ENCODE measurements at regions not wholly inside any gene's neighbourhood (a gene's known extent, or its start where the extent isn't known, plus 50 kb on each side); places are given as distances from the start of the nearest gene placed in this dataset.
"Not testable (repeated sequence)": the region's sequence is repeated elsewhere in the genome, so short reads cannot be mapped to it uniquely, and the experiment has no call there.

DNA sequence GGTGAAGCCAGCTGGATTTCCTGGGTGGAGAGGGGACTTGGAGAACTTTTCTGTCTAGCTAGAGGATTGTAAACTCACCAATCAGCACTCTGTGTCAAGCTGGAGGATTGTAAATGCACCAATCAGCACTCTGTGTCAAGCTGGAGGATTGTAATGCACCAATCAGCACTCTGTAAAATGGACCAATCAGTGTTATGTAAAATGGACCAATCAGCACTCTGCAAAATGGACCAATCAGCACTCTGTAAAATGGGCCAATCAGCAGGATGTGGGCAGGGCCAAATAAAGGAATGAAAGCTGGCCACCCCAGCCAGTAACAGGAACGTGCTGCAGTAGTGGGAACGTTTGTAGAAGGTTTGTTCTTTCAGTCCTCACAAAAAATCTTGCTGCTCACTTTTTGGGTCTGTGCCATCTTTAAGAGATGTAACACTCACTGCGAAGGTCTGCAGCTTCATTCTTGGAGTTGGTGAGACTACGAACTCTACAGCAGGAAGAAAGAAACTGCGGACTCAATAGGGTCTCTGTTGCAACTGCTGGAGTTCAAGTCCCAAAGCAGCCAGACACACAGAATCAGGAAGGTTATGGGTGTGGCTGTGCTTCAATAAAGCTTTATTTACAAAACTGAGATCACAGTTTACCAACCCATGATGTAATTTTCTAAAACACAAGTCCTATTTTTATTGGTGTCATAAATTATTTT is 145.7 kb upstream of the ERCC6L2 start:
- no peak for DNase-seq

DNA sequence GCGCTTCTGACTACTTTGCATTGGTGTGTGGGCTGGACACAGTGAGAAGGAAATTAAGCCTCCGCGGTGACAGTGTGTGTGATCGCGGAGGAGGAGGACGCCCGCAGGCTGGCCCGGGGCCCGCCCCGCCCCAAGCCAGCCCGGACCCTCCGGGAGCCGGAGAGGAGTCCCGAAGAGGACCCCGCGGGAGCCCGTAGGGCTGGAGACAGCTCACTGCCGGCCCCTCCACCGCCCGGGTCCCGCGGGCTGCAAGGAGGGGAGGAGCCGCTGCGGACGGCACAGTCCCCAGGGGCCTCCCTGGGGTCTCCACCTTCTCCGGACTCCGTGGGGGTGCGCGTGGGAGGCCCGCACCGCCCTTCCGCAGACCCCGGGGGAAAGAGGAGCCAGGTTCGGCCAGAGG is 146.4 kb upstream of the ERCC6L2 start:
- no peak for DNase-seq

DNA sequence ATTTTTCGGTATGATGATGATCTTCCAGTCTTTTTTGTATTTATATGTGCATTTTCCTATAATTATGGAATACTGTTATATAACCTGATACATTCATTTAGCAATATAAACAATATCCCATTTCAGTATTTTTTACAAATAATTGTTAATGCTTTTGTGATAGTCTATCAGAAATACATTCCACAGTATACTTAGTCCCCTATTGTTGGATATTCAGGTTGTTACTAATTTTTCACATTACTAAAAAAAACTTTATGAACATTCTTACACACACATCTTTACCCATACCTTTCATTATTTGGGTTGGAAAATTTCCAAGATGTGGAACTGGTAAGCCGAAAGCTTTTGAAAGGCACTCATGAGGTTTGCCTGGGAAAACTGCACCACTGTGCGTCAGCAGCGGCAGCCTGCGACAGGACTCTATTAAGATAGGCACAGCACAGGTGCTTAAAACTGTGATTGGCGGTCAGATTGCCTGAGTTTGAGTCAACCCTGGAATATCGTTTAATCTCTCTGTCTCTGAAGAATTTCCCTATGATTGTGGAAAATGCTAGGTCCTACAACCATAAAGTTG is 147.5 kb upstream of the ERCC6L2 start:
- no peak for DNase-seq

DNA sequence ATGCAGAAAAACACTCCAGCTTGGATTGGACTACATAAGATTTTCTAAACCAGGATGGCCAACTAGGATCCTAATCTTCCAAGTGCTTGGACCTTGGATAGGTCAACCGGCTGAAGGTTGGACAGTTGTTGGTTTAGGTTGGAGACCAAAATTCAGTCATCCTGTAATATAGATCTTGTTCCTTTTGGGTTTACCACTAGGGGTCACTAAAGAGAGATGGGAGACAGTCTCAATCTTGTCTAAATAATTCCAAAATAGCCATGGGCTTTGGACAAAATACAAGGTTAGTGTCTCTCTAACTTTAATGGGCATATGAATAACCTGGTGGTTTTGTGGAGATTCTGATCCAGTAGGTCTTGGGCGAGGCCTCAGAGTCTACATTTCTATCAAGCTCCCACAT is 148.7 kb upstream of the ERCC6L2 start:
- DNase-seq: no peak

DNA sequence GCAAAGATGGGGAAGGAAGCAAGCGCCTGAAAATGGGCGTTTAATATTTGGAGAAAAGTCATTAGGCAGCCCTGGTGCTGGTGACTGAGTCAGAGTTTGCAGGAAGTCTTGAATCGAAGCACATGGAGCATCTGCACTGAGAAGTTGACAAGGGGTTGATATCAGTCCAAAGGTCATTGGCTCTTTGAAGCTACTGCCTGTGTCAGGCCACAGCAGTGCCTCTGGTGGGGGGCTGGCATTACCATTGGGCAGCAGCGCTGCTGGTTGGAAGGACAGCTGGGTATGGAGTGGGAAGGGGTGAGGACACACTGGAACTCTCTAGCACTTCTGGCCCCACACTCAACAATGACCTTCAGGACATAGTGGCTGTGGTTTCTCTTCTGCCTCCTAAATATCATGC is 150.4 kb upstream of the ERCC6L2 start:
- DNase-seq: peak; percentile 61

DNA sequence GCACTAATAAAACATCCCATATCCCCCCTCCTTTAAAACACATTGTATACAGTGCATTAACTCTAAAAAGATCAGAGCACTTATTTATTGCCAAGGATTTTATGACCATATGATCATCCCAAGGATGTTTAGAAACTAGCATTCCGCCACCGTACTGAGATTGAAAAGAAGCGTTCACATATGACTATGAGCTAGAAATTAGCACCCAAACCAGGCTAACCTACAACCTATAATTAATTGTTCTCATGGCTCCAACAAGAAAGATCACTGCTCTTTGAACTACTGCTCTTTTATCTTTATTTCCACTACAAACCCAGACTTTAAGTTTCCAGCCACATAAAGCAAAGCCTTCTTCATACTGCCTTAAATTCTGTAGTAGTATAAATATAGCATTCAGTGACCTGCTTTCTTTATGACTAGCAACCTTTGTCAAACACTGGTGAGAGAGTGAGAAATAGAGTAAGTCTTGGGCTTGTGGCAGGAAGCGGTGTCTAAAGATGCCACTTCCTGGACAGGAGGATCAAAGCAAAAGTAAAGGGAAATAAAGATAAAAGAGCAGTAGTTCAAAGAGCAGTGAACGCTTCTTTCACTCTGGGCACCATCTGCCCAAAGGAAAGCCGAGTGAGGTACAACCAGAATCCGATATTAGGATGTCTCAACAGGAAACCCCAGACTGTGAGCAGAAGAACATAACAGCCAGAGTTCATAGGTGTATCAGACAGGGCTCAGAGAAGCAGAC is 151.1 kb upstream of the ERCC6L2 start:
- DNase-seq: peak; percentile 62

DNA sequence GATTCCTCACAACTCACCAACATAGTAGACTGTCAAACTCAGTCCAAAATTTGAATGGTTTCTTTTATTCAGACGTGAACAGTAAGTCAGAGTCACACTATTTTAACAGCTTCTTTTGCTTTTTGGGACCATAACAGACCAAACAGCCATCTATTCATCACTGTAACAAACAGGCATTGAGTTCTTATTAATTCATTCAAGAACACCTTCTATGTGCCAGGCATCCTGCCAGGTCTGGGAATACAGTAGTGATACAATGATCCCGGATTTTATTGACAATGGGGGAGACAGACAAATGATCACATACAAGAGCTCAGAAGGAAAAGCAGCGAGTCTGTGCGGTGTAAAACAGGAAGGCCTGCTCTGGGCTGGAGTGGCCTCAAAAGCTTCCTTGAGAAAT is 153.3 kb upstream of the ERCC6L2 start:
- no peak for DNase-seq

DNA sequence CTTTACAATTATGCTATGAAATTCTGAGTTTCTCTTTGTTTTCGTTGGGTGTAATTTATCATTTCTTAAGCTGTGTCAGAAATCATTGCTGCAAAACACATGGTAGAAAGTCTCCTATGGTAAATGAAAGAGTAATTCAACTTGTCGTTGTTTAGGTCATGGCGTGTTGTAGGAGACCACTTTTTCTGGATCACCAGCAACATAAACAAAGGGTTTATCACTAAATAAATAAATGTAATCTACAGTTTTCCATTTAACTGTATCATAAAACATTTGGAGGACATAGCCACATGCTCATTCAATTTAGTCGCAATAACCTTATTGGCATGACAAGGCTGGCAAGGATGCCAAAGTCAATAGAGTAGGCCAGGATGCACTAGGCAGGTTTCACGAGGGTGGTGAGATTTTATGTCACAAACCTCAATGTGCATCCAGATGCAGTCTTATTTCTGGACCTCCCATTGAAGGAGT is 154.4 kb upstream of the ERCC6L2 start:
- DNase-seq: no peak

DNA sequence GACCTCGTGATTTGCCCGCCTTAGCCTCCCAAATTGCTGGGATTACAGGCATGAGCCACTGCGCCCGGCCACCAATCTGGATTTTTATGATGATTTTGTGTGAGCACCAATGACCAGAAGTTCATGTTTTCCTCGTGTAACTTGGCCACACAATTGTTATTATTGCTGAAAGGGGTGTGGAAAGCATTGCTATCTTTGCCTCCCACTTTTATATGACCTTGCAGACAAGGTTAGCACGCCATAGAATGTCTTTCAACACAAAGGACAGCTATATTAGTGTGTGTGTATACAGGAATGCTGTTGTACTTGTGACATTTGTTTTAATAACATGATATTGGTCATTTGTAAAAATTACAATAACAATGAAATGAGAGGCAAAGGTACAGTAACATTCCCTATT is 155.0 kb upstream of the ERCC6L2 start:
- no peak for DNase-seq

DNA sequence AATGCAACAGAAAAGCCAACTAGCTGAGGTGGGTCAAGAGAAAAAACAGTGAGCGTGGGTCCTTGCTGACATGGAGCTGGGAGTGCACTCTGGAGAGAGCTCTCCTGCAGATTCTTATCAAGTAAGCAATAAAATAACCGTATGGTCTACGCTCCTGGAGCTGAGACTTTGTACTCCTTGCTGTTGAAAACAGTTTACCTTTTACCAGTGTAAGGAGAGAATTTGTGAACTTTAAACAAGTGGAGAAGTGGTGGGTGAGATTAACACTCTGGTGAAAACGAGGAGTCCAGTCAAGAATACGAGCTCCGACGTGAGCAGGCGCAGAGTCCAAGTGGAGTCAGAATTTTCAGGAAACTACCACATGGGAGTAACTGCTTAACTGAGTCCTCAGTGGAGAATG is 156.1 kb upstream of the ERCC6L2 start:
- no peak for DNase-seq

DNA sequence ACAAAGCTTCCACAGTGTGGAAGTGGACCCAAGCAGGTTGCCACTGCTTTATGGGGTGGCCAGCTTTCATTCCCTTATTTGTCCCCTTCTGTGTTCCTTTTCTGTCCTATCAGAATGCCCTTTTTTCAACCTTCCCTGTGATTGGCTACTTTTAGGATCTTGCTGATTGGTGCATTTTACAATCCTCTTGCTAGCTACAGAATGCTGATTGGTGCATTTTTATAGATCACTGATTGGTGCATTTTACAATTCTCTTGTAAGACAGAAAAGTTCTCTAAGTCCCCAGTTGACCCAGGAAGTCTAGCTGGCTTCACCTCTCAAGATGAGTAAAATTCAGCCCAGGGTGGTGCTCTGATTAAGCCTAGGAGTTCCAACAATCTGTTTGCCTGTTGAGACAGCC is 157.2 kb upstream of the ERCC6L2 start:
- no peak for DNase-seq

DNA sequence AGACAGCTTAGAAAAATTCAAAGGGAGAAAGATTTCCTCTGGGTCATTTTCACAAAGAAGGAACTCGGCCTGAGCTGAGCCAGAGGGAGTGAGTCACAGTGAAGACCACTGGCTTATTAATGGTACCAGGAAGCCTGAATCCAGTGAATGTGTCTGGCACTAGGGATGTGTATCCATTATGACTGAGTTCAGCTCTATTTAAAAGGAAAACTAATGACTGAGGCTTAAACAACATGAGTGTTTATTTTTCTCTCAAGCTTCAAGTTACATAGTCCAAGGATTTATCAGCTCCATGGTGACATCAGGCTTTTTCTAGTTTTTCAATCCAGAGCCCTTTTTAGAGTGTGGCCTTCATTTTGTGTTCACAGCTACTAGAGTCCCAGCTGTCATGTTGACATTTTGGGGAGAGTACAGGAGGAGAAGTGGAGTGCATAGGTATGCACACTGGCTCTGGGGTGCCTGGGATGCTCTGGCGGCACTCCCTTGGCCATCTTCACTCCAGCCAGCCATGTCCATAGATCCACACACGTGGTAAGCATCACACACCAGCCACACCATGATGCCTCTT is 159.5 kb upstream of the ERCC6L2 start:
- no peak for DNase-seq

DNA sequence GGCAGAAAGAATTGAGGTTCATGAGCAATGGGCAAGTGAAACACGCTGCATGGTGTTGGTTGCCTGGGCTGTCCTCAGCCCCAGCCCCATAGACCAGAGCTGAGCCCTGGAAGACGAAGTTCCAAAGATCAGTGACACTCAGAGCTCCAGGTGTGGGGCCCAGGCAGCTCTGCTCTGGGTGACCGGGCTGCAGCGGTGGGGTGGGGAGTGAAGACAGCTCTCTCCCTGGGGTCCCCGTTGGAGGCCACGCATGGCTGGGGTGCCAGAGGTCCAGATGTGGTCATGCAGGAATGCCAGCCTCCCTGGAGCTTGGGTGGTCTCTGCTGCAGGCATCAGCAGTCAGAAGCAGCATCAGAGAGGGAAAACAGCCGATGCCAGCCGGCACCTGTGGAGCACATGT is 165.0 kb upstream of the ERCC6L2 start:
- no peak for DNase-seq

DNA sequence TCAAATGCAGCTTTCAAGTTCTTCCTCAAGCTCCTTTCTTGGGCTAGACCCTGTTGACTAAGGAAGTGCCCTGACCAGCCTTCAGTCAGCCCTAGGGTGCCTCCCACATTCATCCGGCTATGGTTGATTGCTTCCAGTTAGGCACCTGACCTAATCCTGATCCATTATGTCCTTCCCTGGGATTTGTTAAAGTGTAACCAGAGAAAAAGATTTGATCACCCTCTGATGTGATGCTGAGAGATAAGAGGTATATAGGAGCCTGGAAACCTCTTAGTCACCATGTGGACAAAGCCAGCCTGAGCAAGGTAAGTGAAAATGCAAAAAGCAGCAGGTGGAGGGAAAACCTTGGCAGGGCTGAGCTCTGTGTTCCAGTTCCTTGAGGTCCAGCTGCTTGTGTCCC is 178.8 kb upstream of the ERCC6L2 start:
- no peak for DNase-seq

DNA sequence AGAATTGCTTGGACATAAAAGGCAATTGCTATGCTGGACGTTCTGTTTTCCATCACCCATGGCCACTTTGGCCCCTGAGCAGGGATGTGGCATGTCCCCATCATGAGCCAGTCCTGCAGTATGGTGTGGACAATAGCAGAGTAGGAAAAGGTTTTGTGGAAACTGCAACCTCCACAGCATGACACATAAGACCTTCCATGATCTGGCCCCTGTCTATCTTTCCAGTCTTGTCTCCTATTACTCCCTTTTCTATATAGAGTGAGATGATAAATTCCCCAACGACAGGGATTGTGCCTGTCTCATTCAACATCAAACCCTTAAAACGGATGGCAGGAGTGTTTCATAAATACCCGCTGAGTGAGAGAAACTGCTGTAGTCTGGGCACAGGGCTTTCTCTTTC is 174.7 kb upstream of the PTCH1 start:
- DNase-seq: no peak

DNA sequence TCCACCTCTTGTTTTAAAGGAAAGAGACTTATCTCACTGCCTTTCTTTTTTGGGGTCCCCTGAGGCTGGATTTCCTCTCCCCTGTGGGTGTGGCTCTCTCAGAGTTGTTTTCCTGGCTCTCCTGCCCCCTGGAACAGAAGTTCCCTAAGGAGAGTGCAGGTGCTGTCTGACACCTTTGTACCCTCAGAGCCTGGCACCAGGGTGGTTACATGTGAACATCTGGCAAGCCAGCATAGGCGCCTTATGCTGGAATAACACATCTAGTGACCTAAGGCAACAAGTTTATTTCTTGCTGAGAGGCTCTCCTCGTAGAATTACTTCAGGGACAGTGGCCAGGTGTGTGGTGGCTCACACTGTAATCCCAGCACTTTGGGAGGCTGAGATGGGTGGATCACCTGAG is 172.9 kb upstream of the PTCH1 start:
- no peak for DNase-seq

DNA sequence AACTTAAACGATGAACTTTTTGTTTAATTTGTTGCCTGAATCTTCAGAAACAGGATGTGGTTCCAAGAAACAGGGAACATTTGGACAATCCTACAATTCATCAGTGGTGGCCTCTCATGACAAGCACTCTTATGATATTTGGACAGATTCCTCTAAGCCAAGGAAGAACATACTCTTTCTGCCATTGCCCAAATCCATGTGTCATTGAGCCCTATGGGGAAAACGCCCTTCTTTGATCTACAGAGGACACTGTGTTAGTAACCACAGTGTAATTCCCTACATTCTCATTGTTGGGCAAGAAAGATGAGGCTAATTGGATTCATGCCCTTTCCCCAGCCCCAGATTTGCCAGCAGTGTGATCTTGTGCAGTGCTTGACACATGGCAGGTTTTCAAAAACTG is 167.7 kb upstream of the PTCH1 start:
- no peak for DNase-seq

DNA sequence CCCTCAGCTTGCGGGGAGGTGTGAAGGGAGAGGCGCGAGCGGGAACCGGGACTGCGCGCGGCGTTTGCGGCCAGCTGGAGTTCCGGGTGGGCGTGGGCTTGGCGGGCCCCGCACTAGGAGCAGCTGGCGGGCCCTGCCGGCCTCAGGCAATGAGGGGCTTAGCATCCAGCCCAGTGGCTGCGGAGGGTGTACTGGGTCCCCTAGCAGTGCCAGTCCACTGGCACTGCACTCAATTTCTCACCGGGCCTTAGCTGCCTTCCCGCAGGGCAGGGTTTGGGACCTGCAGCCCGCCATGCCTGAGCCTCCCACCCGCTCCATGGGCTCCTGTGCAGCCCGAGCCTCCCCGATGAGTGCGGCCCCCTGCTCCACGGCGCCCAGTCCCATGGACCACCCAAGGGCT is 163.5 kb upstream of the PTCH1 start:
- not testable (repeated sequence) for DNase-seq

DNA sequence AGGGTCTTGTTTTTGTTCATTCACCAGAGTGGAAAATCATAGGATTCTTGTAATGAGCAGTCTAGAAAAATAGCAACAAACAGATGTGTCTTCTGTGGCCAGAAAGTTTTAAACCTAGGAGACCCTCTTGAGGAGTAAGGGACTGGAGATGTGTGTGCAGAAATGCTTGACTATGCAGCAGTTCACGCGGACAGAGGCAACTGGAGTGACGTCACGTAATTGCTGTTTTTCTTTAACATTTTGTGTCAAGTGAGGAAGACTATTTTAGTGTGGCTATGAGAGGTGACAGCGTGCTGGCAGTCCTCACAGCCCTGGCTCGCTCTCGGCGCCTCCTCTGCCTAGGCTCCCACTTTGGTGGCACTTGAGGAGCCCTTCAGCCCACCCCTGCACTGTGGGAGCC is 163.1 kb upstream of the PTCH1 start:
- no peak for DNase-seq

DNA sequence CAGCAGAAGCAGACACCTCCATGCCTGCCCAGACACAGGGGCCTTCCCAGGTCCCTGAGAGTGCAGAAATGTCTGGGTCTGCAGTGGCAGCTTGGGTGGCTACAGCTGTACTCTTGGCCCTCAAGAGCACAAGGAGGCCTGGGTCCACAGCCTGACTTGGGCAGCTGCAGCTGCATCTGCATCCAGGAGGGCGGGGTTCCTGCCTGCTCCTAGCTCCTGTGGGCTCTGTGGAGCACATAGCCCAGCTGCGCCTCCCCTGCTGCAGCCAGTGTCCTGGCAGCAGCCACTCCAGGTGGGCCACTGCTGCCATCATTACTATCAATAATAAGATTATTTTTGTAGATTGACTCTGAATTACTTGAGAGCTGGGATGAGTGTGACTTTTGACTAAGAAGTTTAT is 162.0 kb upstream of the PTCH1 start:
- DNase-seq: no peak

DNA sequence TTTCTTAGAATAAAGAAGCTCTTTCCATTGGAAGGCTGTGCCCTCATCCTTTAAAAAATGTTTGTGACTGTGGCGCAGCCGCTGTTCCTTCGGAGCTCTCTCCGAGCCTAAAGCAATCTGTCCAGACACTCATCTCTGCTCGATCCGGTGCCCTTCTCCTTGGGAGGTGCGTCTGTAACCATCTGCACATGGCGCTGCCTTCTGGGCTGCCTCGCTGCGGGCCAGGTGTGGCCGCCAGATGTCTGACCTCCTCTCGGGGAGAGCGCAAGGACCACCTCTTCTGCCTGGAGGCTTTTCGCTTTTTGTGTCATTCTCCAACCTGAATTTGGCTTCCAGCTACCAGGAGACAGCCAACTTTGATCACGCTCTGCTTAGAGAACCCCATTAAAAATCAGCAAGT is 153.4 kb upstream of the PTCH1 start:
- DNase-seq: no peak

DNA sequence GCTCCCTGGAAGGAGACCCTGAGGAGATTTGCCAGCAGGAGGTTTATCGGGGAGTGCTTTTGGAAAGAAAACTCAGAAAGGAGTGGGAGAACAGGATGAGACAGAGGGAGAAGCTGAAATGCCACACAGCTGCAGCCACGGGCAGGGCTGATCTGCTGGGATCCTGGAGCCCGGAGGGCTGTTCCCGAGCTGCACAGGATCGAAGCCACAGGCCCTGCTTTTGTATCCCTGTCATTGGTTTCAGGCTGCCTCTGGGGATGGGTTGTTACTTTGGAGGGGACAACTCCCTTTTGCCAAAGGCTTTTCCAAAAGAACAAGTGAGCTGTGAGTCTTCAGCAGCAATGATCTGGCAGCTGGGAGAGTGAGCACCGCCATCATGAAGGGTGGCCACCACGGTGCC is 152.5 kb upstream of the PTCH1 start:
- DNase-seq: no peak

DNA sequence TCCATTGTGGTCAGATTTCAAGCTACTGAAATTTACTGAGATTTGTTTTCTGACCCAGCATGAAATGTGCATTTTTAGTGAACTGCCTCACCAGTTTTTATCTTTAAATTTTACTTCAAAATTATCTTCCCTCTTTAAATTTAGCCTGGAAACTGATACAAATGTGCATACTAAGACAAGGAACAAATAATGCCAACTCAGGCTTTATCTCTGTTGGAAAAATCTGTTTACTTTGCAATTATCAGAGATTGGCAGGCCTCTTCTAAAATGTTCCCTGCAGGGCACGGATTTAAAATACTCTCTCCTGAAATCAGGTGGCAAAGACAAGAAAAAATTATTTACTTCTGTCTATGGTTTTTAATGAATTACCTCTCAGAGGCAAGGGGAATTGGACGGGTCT is 151.0 kb upstream of the PTCH1 start:
- DNase-seq: no peak

DNA sequence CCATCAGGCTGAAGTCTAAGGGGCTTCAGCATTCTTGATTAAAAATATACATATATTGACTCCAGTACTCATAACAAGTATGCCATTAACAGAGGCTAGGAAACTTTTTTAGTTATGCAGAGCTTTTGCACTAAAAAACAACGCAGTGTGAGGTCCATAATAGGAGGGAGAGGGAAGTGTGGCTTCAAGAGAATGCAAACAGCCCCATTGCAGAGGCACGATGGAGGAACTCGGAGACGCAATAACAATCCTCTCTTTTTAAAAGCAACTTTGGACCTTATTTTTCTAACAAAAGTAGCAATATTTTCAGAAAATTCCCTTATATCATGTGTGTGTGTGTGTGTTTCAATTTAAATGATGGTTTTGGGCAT is 150.0 kb upstream of the PTCH1 start:
- DNase-seq: no peak

All from activated CD8-positive, alpha-beta memory T cell treated with anti-CD3 and anti-CD28 coated beads, Interleukin-2, amount 50 U/mL, for 48 hours (primary cell).